Thoracic aorta (tissue), 2 donors: ENCODE measurements at regions not wholly inside any gene's neighbourhood (a gene's known extent, or its start where the extent isn't known, plus 50 kb on each side); places are given as distances from the start of the nearest gene placed in this dataset.

ENCODE experiments used
- ATAC-seq: fragments of 150-250 bp; one replicate; pipeline ENCODE4 v1.8.0; 2017; ENCODE audit warnings: low read depth; ENCODE audit not compliant: insufficient number of reproducible peaks, low FRiP score
- DNase-seq: peaks from one replicate; pipeline ENCODE4 v3.0.0-alpha.2; 2020; ENCODE audit warnings: low spot score
- H3K27ac ChIP-seq, 2 donors: fragments of 200-600 bp; sonication (generic); 1 replicate in 1 of 2; 2 replicates in 1 of 2; pipeline ENCODE4 v1.5.1; 2016; ENCODE audit warnings: mild to moderate bottlenecking in 2 of 2, moderate library complexity in 2 of 2
- H3K27me3 ChIP-seq: fragments of 200-600 bp; sonication (generic); replicated peaks from 2 replicates; pipeline ENCODE4 v1.6.0; 2016; ENCODE audit warnings: mild to moderate bottlenecking; ENCODE audit not compliant: insufficient read depth
- H3K36me3 ChIP-seq: fragments of 200-600 bp; sonication (generic); one replicate; pipeline ENCODE4 v1.5.1; 2016
- H3K4me1 ChIP-seq, 2 donors: fragments of 200-600 bp; sonication (generic); 1 replicate in 1 of 2; 2 replicates in 1 of 2; pipeline versions ENCODE4 v1.5.1 to v1.6.0; 2016; ENCODE audit warnings: low read depth in 2 of 2, mild to moderate bottlenecking in 1 of 2; ENCODE audit not compliant: control insufficient read depth in 1 of 2
- H3K4me3 ChIP-seq: fragments of 200-600 bp; sonication (generic); 2 replicates; pipeline ENCODE4 v1.5.1; 2016; ENCODE audit warnings: mild to moderate bottlenecking
- H3K9me3 ChIP-seq: fragments of 200-600 bp; sonication (generic); 2 replicates; pipeline ENCODE4 v1.5.1; 2016
- TF ChIP-seq, protein P1 (sequence below): fragments of 200-600 bp; sonication (generic); IDR thresholded peaks from one replicate; pipeline ENCODE4 v1.5.1; 2019; ENCODE audit warnings: antibody characterized with exemption

GRCh38 chr6:121929301-121929700, 470.2 kb upstream of the HSF2 start:
- DNase-seq = no peak
- no peak overlapping the region for H3K4me3 ChIP-seq
- no peaks in the 10 kb centered on the region for H3K27me3 ChIP-seq
- peak overlapping the region in 1 of 2 donors; percentile 40 for H3K27ac ChIP-seq
- ATAC-seq = no peak
- H3K9me3 ChIP-seq = no peaks in the 10 kb centered on the region
- TF ChIP-seq, protein P1, sequence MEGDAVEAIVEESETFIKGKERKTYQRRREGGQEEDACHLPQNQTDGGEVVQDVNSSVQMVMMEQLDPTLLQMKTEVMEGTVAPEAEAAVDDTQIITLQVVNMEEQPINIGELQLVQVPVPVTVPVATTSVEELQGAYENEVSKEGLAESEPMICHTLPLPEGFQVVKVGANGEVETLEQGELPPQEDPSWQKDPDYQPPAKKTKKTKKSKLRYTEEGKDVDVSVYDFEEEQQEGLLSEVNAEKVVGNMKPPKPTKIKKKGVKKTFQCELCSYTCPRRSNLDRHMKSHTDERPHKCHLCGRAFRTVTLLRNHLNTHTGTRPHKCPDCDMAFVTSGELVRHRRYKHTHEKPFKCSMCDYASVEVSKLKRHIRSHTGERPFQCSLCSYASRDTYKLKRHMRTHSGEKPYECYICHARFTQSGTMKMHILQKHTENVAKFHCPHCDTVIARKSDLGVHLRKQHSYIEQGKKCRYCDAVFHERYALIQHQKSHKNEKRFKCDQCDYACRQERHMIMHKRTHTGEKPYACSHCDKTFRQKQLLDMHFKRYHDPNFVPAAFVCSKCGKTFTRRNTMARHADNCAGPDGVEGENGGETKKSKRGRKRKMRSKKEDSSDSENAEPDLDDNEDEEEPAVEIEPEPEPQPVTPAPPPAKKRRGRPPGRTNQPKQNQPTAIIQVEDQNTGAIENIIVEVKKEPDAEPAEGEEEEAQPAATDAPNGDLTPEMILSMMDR = no peak
- peaks cover 9 to 23% of the 10 kb centered on the region in 2 donors for H3K4me1 ChIP-seq
- H3K36me3 ChIP-seq = no peaks in the 10 kb centered on the region

DNA sequence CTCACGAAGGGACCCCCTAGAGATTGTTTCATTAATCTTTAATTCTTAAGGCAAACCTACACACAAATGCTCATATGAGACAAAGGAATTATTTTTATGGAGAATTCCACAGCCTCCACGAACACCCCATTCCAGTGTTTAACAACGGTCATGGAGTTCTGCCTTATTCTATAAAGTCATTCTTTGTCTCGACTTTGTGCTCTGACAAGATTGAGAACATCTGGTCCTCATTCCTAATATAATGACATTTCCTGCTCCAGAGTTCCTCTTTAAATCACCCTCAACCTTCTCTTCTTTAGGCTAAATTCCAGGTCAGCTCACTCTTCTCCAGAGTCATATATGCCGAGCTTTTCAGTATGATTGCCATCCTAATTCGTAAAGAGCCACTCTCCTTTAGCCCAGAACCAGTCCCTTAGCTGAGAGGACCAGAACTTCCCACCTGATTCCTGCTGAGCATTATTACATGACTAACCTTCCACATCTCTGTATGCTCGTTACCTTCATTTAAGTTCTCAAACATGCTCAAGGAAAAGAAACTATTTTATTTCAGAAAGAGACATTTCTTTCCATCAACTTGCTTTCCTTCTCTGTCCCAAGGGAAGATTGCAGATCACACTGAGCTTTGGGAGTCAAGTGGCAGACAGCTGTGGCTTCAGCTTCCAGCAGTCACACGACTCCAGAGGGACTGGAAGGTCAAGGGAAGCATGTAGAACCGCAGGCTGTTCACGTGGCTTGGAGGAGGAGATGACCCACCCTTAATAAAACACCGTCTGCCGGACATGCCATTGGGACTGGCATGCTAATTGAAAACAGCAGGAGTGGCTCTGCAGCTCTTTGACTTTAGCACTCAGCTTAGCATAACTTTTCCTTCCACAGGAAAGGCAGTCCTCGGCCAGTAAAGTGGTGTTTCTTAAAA, 467.1 kb upstream of the HSF2 start:
- no peaks in the 10 kb centered on the region for H3K9me3 ChIP-seq
- no peaks in the 10 kb centered on the region for H3K27me3 ChIP-seq
- TF ChIP-seq, protein P1 = no peak
- ATAC-seq (peak; percentile 69), DNase-seq (no peak)
- H3K4me1 ChIP-seq = peaks cover 9 to 14% of the 10 kb centered on the region in 2 donors
- peak overlapping the region; percentile 26 to 51 for H3K27ac ChIP-seq
- peak overlapping the region; percentile 39 for H3K4me3 ChIP-seq
- no peaks in the 10 kb centered on the region for H3K36me3 ChIP-seq

GRCh38 chr6:121934451-121934850, 465.0 kb upstream of the HSF2 start:
- H3K27ac ChIP-seq = no peak overlapping the region
- ATAC-seq (no peak), DNase-seq (no peak)
- H3K36me3 ChIP-seq = no peaks in the 10 kb centered on the region
- no peaks in the 10 kb centered on the region for H3K9me3 ChIP-seq
- H3K27me3 ChIP-seq = no peaks in the 10 kb centered on the region
- no peak overlapping the region for H3K4me3 ChIP-seq
- TF ChIP-seq, protein P1 = no peak
- peaks cover 9 to 14% of the 10 kb centered on the region in 2 donors for H3K4me1 ChIP-seq

DNA sequence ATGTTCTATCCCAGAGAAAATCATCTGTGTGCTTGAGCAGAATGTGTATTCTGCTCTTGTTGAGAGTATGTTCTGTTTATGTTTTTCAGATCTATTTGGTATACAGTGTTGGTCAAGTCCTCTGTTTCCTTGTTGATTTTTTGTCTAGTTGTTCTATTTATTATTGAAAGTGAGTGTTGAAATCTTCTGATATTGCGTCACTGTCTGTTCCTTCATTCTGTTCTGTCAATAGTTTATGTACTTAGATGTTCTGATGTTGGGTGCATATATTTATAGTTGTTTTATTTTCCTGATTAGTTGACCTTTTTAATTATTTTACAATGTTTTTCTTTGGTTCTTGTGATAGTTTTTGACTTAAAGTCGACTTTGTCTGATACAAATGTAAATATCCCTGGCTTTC, 458.7 kb upstream of the HSF2 start:
- TF ChIP-seq, protein P1 = no peak
- ATAC-seq (no peak), DNase-seq (no peak)
- no peak overlapping the region for H3K27ac ChIP-seq
- H3K27me3 ChIP-seq = no peaks in the 10 kb centered on the region
- no peaks in the 10 kb centered on the region for H3K36me3 ChIP-seq
- H3K4me1 ChIP-seq = peaks cover 4 to 5% of the 10 kb centered on the region in 2 donors
- no peaks in the 10 kb centered on the region for H3K9me3 ChIP-seq
- no peak overlapping the region for H3K4me3 ChIP-seq

DNA sequence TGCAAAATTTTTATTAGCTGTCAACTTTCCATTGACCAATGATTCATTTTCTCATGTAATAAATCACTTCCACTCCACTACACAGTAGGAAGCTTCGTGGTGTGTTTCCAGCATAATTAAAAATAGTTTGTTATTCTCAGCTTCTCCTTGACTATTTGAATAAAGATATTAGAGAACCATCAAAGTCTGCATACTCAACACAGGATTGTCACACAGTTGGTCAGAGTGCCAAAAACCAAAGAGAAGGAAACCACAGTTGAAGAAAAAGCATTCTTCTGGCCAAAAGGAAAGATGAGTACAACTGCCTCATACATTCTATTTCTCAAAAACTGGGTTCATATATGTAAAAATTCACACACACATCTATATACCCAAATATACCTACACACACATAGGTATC, 455.1 kb upstream of the HSF2 start:
- ATAC-seq (no peak), DNase-seq (no peak)
- H3K4me1 ChIP-seq = peaks cover 4 to 5% of the 10 kb centered on the region in 2 donors
- no peaks in the 10 kb centered on the region for H3K27me3 ChIP-seq
- H3K36me3 ChIP-seq = no peaks in the 10 kb centered on the region
- no peaks in the 10 kb centered on the region for H3K9me3 ChIP-seq
- TF ChIP-seq, protein P1 = no peak
- H3K27ac ChIP-seq = no peak overlapping the region
- H3K4me3 ChIP-seq = no peak overlapping the region
